ENCODE measurements at regions not wholly inside any gene's neighbourhood (a gene's known extent, or its start where the extent isn't known, plus 50 kb on each side); places are given as distances from the start of the nearest gene placed in this dataset.

GRCh38 chr3:154496978-154497377 lies 67.0 kb upstream of the GPR149 start:
- Histone ChIP-seq H3K27ac (ENCODE audit: low read depth, low read length) (no peak overlapping the region), H3K36me3 (ENCODE audit: control insufficient read depth in 5 of 5, insufficient read depth in 5 of 5, low read length in 5 of 5) (no peaks in the 10 kb centered on the region), H3K9ac (ENCODE audit: low read length in 5 of 5) (no peak overlapping the region), H3K9me3 (ENCODE audit: control insufficient read depth in 5 of 5, low read length in 5 of 5) (no peaks in the 10 kb centered on the region), H3K4me3 (ENCODE audit: low read depth in 1 of 5, low read length in 5 of 5) (no peak overlapping the region), H3K4me1 (ENCODE audit: control insufficient read depth in 5 of 5, insufficient read depth in 5 of 5, low read length in 5 of 5) (no peaks in the 10 kb centered on the region), H3K27me3 (ENCODE audit: control insufficient read depth in 5 of 5, insufficient read depth in 4 of 5, low read length in 5 of 5) (no peaks in the 10 kb centered on the region)

DNA sequence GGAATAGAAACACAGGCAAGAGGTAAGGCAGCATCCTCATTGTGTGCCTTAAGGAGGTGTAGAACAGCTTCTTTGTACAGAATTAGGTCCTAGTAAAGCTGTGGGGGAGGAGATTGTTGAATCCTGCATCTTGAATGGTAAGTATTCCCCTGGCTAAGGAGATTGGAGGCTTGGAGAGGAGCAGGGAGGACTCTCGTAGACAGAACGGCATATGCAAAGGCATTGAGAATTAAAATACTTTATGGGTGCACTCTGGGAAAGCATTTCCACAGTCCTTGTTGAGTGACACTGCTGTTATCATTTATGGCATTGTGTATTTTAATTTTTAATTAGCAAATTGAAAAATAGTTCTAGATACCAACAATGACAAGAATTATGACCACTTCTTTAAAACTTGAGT lies 66.5 kb upstream of the GPR149 start:
- H3K27me3 ChIP-seq (ENCODE audit: control insufficient read depth in 5 of 5, insufficient read depth in 4 of 5, low read length in 5 of 5) = no peaks in the 10 kb centered on the region
- no peak overlapping the region for H3K27ac ChIP-seq (ENCODE audit: low read depth, low read length)
- no peak overlapping the region for H3K4me3 ChIP-seq (ENCODE audit: low read depth in 1 of 5, low read length in 5 of 5)
- H3K4me1 ChIP-seq (ENCODE audit: control insufficient read depth in 5 of 5, insufficient read depth in 5 of 5, low read length in 5 of 5) = no peaks in the 10 kb centered on the region
- H3K9me3 ChIP-seq (ENCODE audit: control insufficient read depth in 5 of 5, low read length in 5 of 5) = no peaks in the 10 kb centered on the region
- no peaks in the 10 kb centered on the region for H3K36me3 ChIP-seq (ENCODE audit: control insufficient read depth in 5 of 5, insufficient read depth in 5 of 5, low read length in 5 of 5)
- no peak overlapping the region for H3K9ac ChIP-seq (ENCODE audit: low read length in 5 of 5)

DNA sequence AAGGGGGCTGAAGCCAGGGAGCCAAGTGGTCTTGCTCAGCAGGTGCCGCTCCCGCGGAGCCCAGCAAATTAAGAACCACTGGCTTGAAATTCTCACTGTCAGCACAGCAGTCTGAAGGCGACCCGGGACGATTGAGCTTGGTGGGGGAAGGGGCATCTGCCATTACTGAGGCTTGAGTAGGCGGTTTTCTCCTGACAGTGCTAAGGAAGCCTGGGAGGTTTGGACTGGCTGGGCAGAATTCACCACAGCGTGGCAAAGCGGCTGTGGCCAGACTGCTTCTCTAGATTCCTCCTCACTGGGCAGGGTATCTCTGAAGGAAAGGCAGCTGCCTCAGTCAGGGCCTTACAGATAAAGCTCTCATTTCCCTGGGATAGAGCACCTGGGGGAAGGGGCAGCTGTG lies 57.0 kb upstream of the GPR149 start:
- Histone ChIP-seq H3K27ac (ENCODE audit: low read depth, low read length) (no peak overlapping the region), H3K9me3 (ENCODE audit: control insufficient read depth in 5 of 5, low read length in 5 of 5) (no peaks in the 10 kb centered on the region), H3K4me1 (ENCODE audit: control insufficient read depth in 5 of 5, insufficient read depth in 5 of 5, low read length in 5 of 5) (no peaks in the 10 kb centered on the region), H3K9ac (ENCODE audit: low read length in 5 of 5) (no peak overlapping the region), H3K36me3 (ENCODE audit: control insufficient read depth in 5 of 5, insufficient read depth in 5 of 5, low read length in 5 of 5) (no peaks in the 10 kb centered on the region), H3K4me3 (ENCODE audit: low read depth in 1 of 5, low read length in 5 of 5) (no peak overlapping the region), H3K27me3 (ENCODE audit: control insufficient read depth in 5 of 5, insufficient read depth in 4 of 5, low read length in 5 of 5) (no peaks in the 10 kb centered on the region)

DNA sequence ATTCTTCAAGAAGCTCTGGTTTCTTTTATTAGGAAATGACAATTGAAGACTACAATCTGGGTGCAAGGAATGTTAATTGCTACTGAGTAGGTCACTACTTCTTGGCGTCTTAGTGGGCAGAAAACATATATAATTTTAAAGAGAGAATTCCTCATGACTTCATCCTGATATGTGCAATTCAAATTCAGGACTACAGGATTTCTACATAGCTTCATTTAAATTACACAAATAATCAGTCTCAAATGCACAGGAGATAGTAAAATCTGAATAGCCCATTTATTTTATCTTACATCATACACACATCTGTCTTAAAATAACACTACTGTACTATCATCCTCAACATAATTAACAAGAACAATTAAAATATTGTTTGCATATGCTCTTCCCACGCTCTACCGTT lies 52.5 kb upstream of the GPR149 start:
- Histone ChIP-seq H3K4me3 (ENCODE audit: low read depth in 1 of 5, low read length in 5 of 5) (no peak overlapping the region), H3K36me3 (ENCODE audit: control insufficient read depth in 5 of 5, insufficient read depth in 5 of 5, low read length in 5 of 5) (no peaks in the 10 kb centered on the region), H3K4me1 (ENCODE audit: control insufficient read depth in 5 of 5, insufficient read depth in 5 of 5, low read length in 5 of 5) (no peaks in the 10 kb centered on the region), H3K27me3 (ENCODE audit: control insufficient read depth in 5 of 5, insufficient read depth in 4 of 5, low read length in 5 of 5) (no peaks in the 10 kb centered on the region), H3K9me3 (ENCODE audit: control insufficient read depth in 5 of 5, low read length in 5 of 5) (no peaks in the 10 kb centered on the region), H3K9ac (ENCODE audit: low read length in 5 of 5) (no peak overlapping the region), H3K27ac (ENCODE audit: low read depth, low read length) (no peak overlapping the region)

DNA sequence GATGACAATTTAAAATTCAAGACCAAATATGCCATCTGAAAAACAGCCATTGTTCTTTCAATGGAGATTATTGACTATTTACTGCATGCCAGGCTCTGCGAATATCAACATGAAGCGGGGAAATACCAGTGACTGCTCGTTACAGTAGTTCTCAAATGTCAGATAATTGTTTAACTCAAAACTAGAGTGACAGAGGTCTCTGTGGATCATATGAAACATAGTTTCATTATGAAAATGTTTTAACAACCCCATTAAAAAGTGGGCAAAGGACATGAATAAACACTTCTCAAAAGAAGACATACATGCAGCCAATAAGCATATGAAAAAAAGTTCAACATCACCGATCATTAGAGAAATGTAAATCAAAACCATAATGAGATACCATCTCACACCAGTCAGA lies 50.0 kb upstream of the GPR149 start:
- Histone ChIP-seq H3K27me3 (ENCODE audit: control insufficient read depth in 5 of 5, insufficient read depth in 4 of 5, low read length in 5 of 5) (no peaks in the 10 kb centered on the region), H3K4me3 (ENCODE audit: low read depth in 1 of 5, low read length in 5 of 5) (no peak overlapping the region), H3K4me1 (ENCODE audit: control insufficient read depth in 5 of 5, insufficient read depth in 5 of 5, low read length in 5 of 5) (no peaks in the 10 kb centered on the region)

More for the DNA sequence above, 50.0 kb upstream of the GPR149 start:
- no peaks in the 10 kb centered on the region for H3K9me3 ChIP-seq (ENCODE audit: control insufficient read depth in 5 of 5, low read length in 5 of 5)
- no peak overlapping the region for H3K27ac ChIP-seq (ENCODE audit: low read depth, low read length)
- no peak overlapping the region for H3K9ac ChIP-seq (ENCODE audit: low read length in 5 of 5)
- no peaks in the 10 kb centered on the region for H3K36me3 ChIP-seq (ENCODE audit: control insufficient read depth in 5 of 5, insufficient read depth in 5 of 5, low read length in 5 of 5)
